DOHH2 (cell line): ENCODE measurements at regions not wholly inside any gene's neighbourhood (a gene's known extent, or its start where the extent isn't known, plus 50 kb on each side); places are given as distances from the start of the nearest gene placed in this dataset.

Experiments used
- H3F3A ChIP-seq: fragments of 200-600 bp; sonication (generic), shearing (Covaris generic); 2 replicates; pipeline ENCODE4 v1.6.0; 2016; ENCODE audit warnings: antibody characterized with exemption, mild to moderate bottlenecking; ENCODE audit not compliant: control insufficient read depth, insufficient read depth
- H3K27ac ChIP-seq: fragments of 200-600 bp; sonication (generic); 2 replicates; pipeline ENCODE4 v1.5.1; 2014; ENCODE audit warnings: low read depth, mild to moderate bottlenecking, low read length, moderate library complexity
- H3K27me3 ChIP-seq: fragments of 200-600 bp; sonication (generic); 2 replicates; pipeline ENCODE4 v1.6.1; 2014; ENCODE audit warnings: mild to moderate bottlenecking, low read length, mixed read lengths; ENCODE audit not compliant: control insufficient read depth
- H3K36me3 ChIP-seq: fragments of 200-600 bp; sonication (generic); 2 replicates; pipeline ENCODE4 v1.6.1; 2014; ENCODE audit warnings: mild to moderate bottlenecking, low read length, moderate library complexity, mixed read lengths; ENCODE audit not compliant: control insufficient read depth
- H3K4me1 ChIP-seq: fragments of 200-600 bp; sonication (generic); 2 replicates; pipeline ENCODE4 v1.6.1; 2014; ENCODE audit warnings: mild to moderate bottlenecking, low read length, mixed read lengths; ENCODE audit not compliant: control insufficient read depth
- H3K4me2 ChIP-seq: fragments of 200-600 bp; sonication (generic); 2 replicates; pipeline ENCODE4 v1.6.0; 2014; ENCODE audit warnings: mild to moderate bottlenecking, low read length, moderate library complexity
- H3K4me3 ChIP-seq: fragments of 200-600 bp; sonication (generic); 2 replicates; pipeline ENCODE4 v1.5.1; 2014; ENCODE audit warnings: mild to moderate bottlenecking, low read length, mixed read lengths
- H3K79me2 ChIP-seq: fragments of 200-600 bp; sonication (generic); 2 replicates; pipeline ENCODE4 v1.6.1; 2014; ENCODE audit warnings: mild to moderate bottlenecking, low read length, mixed read lengths; ENCODE audit not compliant: control insufficient read depth
- H3K9me2 ChIP-seq: fragments of 200-600 bp; sonication (generic); replicated peaks from 2 replicates; pipeline ENCODE4 v1.6.1; 2014; ENCODE audit warnings: mild to moderate bottlenecking, low read length, mixed read lengths; ENCODE audit not compliant: control insufficient read depth
- H3K9me3 ChIP-seq: fragments of 200-600 bp; sonication (generic); 2 replicates; pipeline ENCODE4 v1.6.1; 2014; ENCODE audit warnings: antibody characterized with exemption, low read length, mixed read lengths; ENCODE audit not compliant: control insufficient read depth, insufficient read depth
- H4K20me1 ChIP-seq: fragments of 200-600 bp; sonication (generic); 2 replicates; pipeline ENCODE4 v1.6.0; 2014; ENCODE audit warnings: low read depth, mild to moderate bottlenecking, antibody characterized with exemption, low read length, moderate library complexity; ENCODE audit not compliant: control insufficient read depth, insufficient read depth
- CTCF ChIP-seq: fragments of 200-600 bp; sonication (generic); IDR thresholded peaks from one replicate; pipeline ENCODE4 v1.5.1; 2014; ENCODE audit warnings: antibody characterized with exemption, mild to moderate bottlenecking, low read depth, low read length; ENCODE audit not compliant: poor library complexity, severe bottlenecking
- EZH2phosphoT487 ChIP-seq: fragments of 200-600 bp; sonication (generic); IDR thresholded peaks from 2 replicates; pipeline ENCODE4 v1.6.1; 2017; ENCODE audit warnings: borderline replicate concordance, mild to moderate bottlenecking, antibody characterized with exemption, low read length, moderate library complexity, mixed read lengths

DNA sequence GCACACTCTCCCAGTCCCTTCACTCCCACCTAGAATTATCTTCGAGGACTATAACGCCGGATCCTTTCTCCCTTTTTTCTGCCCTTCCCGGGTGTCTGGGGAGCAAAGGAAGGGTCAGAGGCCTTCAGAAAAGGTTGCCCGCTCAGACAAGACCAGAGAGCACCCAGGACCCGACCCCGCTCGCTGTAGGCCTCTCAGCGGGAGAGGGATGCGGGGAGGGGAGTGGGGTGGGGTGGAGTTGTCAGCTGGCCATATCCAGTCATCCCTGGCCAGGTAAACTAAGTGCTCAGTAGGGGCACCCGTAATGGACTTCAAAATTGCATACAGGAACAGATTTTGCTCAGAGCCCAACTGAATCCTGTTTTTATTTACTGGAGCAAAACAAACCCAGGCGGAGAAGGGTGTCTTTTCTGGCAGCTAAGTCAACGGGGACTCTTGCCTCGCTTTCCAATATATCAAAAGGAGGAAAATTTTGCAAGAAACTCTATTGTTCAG lies 65.0 kb downstream of the NOL4 start:
- TF ChIP-seq EZH2phosphoT487 (no peak), CTCF (no peak)
- H3K9me2 ChIP-seq = no peaks in the 10 kb centered on the region
- H3K4me3 ChIP-seq = no peak overlapping the region
- H3K4me2 ChIP-seq = no peak overlapping the region
- H3K79me2 ChIP-seq = no peaks in the 10 kb centered on the region
- H3K27me3 ChIP-seq = no peaks in the 10 kb centered on the region
- H3K4me1 ChIP-seq = no peaks in the 10 kb centered on the region
- no peaks in the 10 kb centered on the region for H3K9me3 ChIP-seq
- H3K36me3 ChIP-seq = no peaks in the 10 kb centered on the region
- no peaks in the 10 kb centered on the region for H4K20me1 ChIP-seq
- no peaks in the 10 kb centered on the region for H3F3A ChIP-seq
- H3K27ac ChIP-seq = no peak overlapping the region

GRCh38 chr18:34158881-34159690 lies 65.6 kb downstream of the NOL4 start:
- Histone ChIP-seq H3K4me3 (no peak overlapping the region), H3K4me2 (no peak overlapping the region)

GRCh38 chr18:34153711-34154110 lies 71.0 kb downstream of the NOL4 start:
- Histone ChIP-seq H3K4me2 (peak overlapping the region; percentile 54), H3K9me3 (no peaks in the 10 kb centered on the region), H4K20me1 (no peaks in the 10 kb centered on the region), H3K9me2 (no peaks in the 10 kb centered on the region; the same call in 1 of the 2 replicates), H3K79me2 (no peaks in the 10 kb centered on the region), H3K36me3 (no peaks in the 10 kb centered on the region), H3K4me3 (peak overlapping the region; percentile 43), H3K27ac (no peak overlapping the region), H3K4me1 (peaks cover 4% of the 10 kb centered on the region), H3K27me3 (no peaks in the 10 kb centered on the region), H3F3A (no peaks in the 10 kb centered on the region)
- no peak for TF ChIP-seq CTCF
- TF ChIP-seq EZH2phosphoT487 = no peak

More at GRCh38 chr18:34158881-34159690, 65.6 kb downstream of the NOL4 start:
- no peaks in the 10 kb centered on the region; the same call in 1 of the 2 replicates for H3K4me1 ChIP-seq
- TF ChIP-seq CTCF (no peak), EZH2phosphoT487 (no peak)
- no peaks in the 10 kb centered on the region for H3K36me3 ChIP-seq
- no peaks in the 10 kb centered on the region for H3K79me2 ChIP-seq
- no peaks in the 10 kb centered on the region for H3K9me2 ChIP-seq
- no peaks in the 10 kb centered on the region for H3F3A ChIP-seq
- no peaks in the 10 kb centered on the region for H3K9me3 ChIP-seq
- H3K27me3 ChIP-seq = no peaks in the 10 kb centered on the region
- no peaks in the 10 kb centered on the region for H4K20me1 ChIP-seq
- no peak overlapping the region for H3K27ac ChIP-seq
